ENCODE measurements at regions not wholly inside any gene's neighbourhood (a gene's known extent, or its start where the extent isn't known, plus 50 kb on each side); places are given as distances from the start of the nearest gene placed in this dataset.

GRCh38 chr15:47351501-47351900 is 365.8 kb upstream of the SEMA6D start:
- DNase-seq (ENCODE audit: low read depth in 2 of 2, low spot score in 1 of 2) = no peak

GRCh38 chr15:47352217-47352616 is 365.1 kb upstream of the SEMA6D start:
- DNase-seq (ENCODE audit: low read depth in 2 of 2, low spot score in 1 of 2) = no peak

- DNase-seq (ENCODE audit: low read depth in 2 of 2, low spot score in 1 of 2) = no peak
Observed at GRCh38 chr15:47355759-47356158, 361.5 kb upstream of the SEMA6D start.

GRCh38 chr15:47356297-47356696 is 361.0 kb upstream of the SEMA6D start:
- no peak for DNase-seq (ENCODE audit: low read depth in 2 of 2, low spot score in 1 of 2)

- no peak for DNase-seq (ENCODE audit: low read depth in 2 of 2, low spot score in 1 of 2)
Observed at GRCh38 chr15:47358876-47359275, 358.4 kb upstream of the SEMA6D start.

- DNase-seq (ENCODE audit: low read depth in 2 of 2, low spot score in 1 of 2) = no peak
Observed at GRCh38 chr15:47360305-47360704, 357.0 kb upstream of the SEMA6D start.

GRCh38 chr15:47362118-47362905 is 355.0 kb upstream of the SEMA6D start:
- no peak for DNase-seq (ENCODE audit: low read depth in 2 of 2, low spot score in 1 of 2)

GRCh38 chr15:47363653-47364052 is 353.7 kb upstream of the SEMA6D start:
- no peak for DNase-seq (ENCODE audit: low read depth in 2 of 2, low spot score in 1 of 2)

- no peak for DNase-seq (ENCODE audit: low read depth in 2 of 2, low spot score in 1 of 2)
Observed at GRCh38 chr15:47364230-47365141, 352.8 kb upstream of the SEMA6D start.

GRCh38 chr15:47366884-47367283 is 350.4 kb upstream of the SEMA6D start:
- no peak for DNase-seq (ENCODE audit: low read depth in 2 of 2, low spot score in 1 of 2)

- no peak for DNase-seq (ENCODE audit: low read depth in 2 of 2, low spot score in 1 of 2)
Observed at GRCh38 chr15:47367726-47368390, 349.4 kb upstream of the SEMA6D start.

GRCh38 chr15:47371939-47372338 is 345.4 kb upstream of the SEMA6D start:
- no peak for DNase-seq (ENCODE audit: low read depth in 2 of 2, low spot score in 1 of 2)

- DNase-seq (ENCODE audit: low read depth in 2 of 2, low spot score in 1 of 2) = no peak
Observed at GRCh38 chr15:47374222-47374621, 343.1 kb upstream of the SEMA6D start.

- DNase-seq (ENCODE audit: low read depth in 2 of 2, low spot score in 1 of 2) = no peak
Observed at GRCh38 chr15:47376190-47376589, 341.1 kb upstream of the SEMA6D start.

GRCh38 chr15:47377465-47377864 is 339.8 kb upstream of the SEMA6D start:
- no peak for DNase-seq (ENCODE audit: low read depth in 2 of 2, low spot score in 1 of 2)

GRCh38 chr15:47378527-47378926 is 338.8 kb upstream of the SEMA6D start:
- DNase-seq (ENCODE audit: low read depth in 2 of 2, low spot score in 1 of 2) = no peak

- DNase-seq (ENCODE audit: low read depth in 2 of 2, low spot score in 1 of 2) = no peak
Observed at GRCh38 chr15:47383102-47383501, 334.2 kb upstream of the SEMA6D start.

- DNase-seq (ENCODE audit: low read depth in 2 of 2, low spot score in 1 of 2) = no peak
Observed at GRCh38 chr15:47383801-47384200, 333.5 kb upstream of the SEMA6D start.

GRCh38 chr15:47384341-47384740 is 333.0 kb upstream of the SEMA6D start:
- DNase-seq (ENCODE audit: low read depth in 2 of 2, low spot score in 1 of 2) = no peak

- DNase-seq (ENCODE audit: low read depth in 2 of 2, low spot score in 1 of 2) = no peak
Observed at GRCh38 chr15:47384776-47385175, 332.5 kb upstream of the SEMA6D start.

GRCh38 chr15:47386459-47386858 is 330.8 kb upstream of the SEMA6D start:
- DNase-seq (ENCODE audit: low read depth in 2 of 2, low spot score in 1 of 2) = no peak

GRCh38 chr15:47388299-47388698 is 329.0 kb upstream of the SEMA6D start:
- DNase-seq (ENCODE audit: low read depth in 2 of 2, low spot score in 1 of 2) = no peak
